Left colon (tissue), 2 donors: ENCODE measurements at regions not wholly inside any gene's neighbourhood (a gene's known extent, or its start where the extent isn't known, plus 50 kb on each side); places are given as distances from the start of the nearest gene placed in this dataset.

Source experiments
- ATAC-seq: fragments of 200-7000 bp; cut with Tn5 transposase; one replicate; pipeline ENCODE4 v1.9.1; 2020; ENCODE audit warnings: mild to moderate bottlenecking, moderate library complexity
- DNase-seq, 2 donors: peaks; one replicate each; pipeline ENCODE4 v3.0.0-alpha.2; 2020
- intact Hi-C, 2 donors: fragments of 100-400 bp; cut with DNase I in 1 of 2; cut with micrococcal nuclease in 1 of 2; formaldehyde crosslinking; loops; one replicate each; pipeline versions ENCODE4 v1.11.2 to v1.14.0; 2022; cut with DNase I, micrococcal nuclease
- donor health status: DM: no; HTN: no; CAD: no.
- donor health status: DM: yes; HTN: yes; CAD: no.

DNA sequence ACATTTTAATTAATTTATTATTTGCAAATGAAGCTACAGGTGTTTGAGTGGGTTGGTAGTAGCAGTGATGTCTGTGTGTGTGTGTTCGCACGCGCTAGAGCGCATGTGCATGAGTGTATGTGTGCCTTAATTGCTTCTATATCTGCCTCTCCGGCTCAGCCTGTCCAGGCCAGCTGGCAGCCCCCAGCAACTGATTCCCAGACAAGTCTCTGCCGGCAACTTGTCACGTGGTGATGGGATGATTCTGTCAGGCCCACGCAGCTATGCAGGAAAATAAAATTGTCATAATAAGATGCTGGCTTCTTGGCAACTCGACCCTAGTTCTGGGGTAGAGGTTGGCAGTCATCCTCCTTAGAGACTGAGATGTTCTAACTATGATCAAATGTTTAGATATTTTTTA is 712.8 kb upstream of the SOX9 start:
- no peak for ATAC-seq
- intact Hi-C loops, result no loop called here
- no peak for DNase-seq

GRCh38 chr17:71409137-71409536 is 711.7 kb upstream of the SOX9 start:
- intact Hi-C loops, result no loop called here
- DNase-seq (no peak), ATAC-seq (no peak)

GRCh38 chr17:71409712-71410111 is 711.1 kb upstream of the SOX9 start:
- intact Hi-C loops, result no loop called here
- no peak for ATAC-seq
- no peak for DNase-seq

- no peak for DNase-seq
- no peak for ATAC-seq
- intact Hi-C loops, result no loop called here
These were observed 708.0 kb upstream of the SOX9 start for GRCh38 chr17:71412803-71413202.

DNA sequence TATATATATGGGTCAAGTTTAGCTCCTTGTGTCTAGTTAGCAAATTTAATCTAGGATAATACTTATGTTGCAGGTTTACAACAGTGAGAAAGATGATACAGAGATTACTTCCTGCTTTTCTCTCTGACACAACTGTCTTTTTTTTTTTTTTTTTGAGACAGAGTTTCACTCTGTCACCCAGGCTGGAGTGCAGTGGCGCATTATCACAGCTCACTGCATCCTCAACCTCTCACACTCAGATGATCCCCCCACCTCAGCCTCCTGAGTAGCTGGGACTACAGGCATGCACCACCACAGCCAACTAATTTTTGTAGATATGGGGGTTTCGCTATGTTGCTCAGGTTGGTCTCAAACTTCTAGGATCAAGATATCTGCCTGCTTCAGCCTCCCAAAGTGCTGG is 706.9 kb upstream of the SOX9 start:
- intact Hi-C loops, result no loop called here
- ATAC-seq (no peak), DNase-seq (no peak)

GRCh38 chr17:71417142-71417541 is 703.7 kb upstream of the SOX9 start:
- DNase-seq, result no peak
- no peak for ATAC-seq
- intact Hi-C loops, result no loop called here

GRCh38 chr17:71422968-71423367 is 697.9 kb upstream of the SOX9 start:
- ATAC-seq, result no peak
- intact Hi-C loops, result no loop called here
- no peak for DNase-seq

DNA sequence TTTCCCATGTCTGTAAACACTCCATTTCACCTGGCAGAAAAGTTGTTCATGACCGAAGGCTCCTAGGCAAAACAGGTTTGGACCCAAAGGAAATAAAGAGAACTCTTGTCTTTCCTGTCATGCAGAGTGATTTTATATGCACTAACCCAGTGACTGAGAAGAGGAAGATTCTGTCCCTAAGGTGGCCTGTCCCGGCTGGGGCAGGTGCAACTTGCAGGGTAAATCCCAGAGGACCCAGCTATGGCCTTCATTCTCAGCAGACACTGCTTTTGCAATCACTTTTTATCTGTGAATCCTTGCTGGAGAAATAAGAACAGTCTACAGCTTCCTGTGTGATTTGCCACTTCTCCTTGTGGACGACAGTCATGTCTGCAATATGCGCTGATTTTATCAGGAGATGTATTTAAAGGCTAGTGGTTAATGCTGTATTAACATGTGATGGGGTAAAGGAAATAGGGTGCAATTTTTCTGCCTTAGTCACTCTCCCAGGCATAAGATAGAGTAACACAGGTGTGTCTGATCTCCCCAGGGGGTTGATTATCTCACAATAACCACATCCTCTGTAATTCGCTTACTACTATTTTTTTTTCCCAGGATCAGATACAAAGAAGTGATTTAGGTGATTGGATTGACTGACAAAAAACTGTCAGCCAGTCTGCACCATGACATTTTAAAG is 696.8 kb upstream of the SOX9 start:
- intact Hi-C loops, result no loop called here
- ATAC-seq, result peak; percentile 26

GRCh38 chr17:71427801-71428200 is 693.0 kb upstream of the SOX9 start:
- no peak for ATAC-seq
- DNase-seq, result no peak
- intact Hi-C loops, result no loop called here

More for the DNA sequence above, 696.8 kb upstream of the SOX9 start:
- DNase-seq, result no peak

DNA sequence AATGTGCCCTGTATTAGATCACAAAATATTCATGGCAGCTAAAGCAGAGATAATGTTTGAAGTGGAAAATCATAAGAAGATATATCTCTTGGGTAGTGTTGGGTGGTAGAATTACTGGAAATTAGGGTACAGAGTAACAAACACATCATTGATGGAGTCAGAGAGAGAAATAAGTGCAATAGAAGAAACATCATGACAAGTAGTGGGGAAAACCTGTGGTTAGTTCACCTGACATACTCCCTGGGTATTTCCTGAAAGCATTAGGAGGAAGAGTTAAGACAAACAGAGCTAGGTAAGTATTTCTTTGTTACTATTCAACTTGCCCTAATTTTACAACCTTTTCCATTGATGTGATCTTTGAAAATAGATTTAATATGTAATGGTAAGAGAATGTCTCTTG is 691.9 kb upstream of the SOX9 start:
- ATAC-seq (no peak), DNase-seq (no peak)
- intact Hi-C loops, result no loop called here

GRCh38 chr17:71430281-71430680 is 690.5 kb upstream of the SOX9 start:
- no peak for DNase-seq
- no peak for ATAC-seq
- intact Hi-C loops, result no loop called here

DNA sequence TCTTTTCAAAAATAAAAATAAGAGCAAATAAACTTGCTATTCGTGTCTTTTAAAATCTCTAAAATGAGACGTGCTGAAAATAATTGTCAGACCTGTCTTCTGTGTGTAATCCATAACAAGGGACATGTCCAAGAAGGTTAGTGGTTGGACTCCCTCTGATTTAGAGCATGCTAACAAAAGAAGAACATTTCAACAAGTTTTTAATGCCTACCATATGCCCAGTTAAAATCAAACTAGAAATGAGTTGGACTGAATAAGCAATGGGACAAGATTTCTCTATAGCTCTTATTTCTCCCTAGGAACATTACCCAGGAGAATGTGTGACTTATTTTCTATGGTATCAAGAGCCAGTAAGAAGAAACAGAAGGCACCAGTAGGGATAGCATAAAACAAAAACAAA is 689.7 kb upstream of the SOX9 start:
- DNase-seq, result no peak
- intact Hi-C loops, result no loop called here
- no peak for ATAC-seq

DNA sequence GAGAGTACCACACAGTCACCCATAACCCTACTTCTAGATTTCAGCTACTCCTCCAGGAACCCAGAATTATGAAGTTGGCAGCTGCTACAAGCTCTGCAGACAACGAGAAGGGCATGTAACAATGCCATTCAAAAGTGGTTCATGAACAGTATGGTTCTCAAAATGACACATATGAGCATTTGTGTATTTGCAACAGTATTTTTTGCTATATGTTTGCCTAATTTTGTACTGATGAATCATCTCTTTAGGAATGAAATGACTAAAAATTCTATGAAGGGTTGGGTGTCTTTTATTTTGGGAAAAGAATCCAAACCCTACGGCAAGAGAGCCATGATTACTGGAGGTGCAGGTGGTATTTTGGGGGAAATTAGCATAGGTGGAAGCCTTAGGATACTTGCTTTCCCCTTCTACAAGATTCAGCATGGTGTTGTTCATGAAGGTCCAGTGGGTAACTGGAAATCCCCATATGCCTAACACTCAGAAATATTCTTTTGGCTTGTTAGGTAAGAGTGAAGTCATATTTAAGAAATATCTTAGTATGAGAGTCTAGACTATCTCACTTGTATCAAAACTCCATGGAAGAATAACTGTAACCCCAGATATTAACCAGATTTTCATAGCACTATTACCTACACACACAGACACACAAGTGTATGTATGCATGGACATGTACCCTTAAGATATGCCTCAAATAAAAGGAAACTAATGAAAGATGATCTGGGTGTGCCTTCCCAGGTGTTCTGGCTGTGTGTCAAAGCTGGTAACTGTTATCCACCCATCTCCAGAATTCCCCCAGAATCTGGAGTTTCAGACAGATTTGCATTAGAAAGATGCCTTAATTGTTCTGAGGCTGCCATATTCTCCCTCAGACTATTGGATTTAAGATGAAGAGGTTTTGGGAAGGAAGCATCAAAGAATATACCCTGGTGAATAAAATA is 688.2 kb upstream of the SOX9 start:
- intact Hi-C loops, result no loop called here
- no peak for ATAC-seq
- DNase-seq, result no peak

DNA sequence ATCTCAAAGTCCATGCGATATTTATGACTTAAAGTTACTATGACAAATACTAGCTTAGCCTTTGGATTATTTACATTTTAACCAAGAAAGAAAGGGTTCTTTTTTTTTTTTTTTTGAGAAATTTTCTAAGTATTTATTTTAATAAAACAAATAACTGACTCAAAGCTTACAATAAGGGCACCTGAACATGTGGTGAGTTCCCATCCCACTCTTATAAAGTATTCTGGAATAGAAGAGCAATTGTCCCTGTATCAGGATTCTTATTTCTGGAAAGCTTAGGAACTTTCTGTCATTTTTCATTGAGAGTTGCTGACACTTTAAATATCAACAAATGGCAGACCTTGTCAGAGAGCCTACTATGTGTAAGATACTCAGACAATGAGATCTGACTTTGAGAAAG is 686.1 kb upstream of the SOX9 start:
- intact Hi-C loops, result no loop called here
- no peak for ATAC-seq
- no peak for DNase-seq

- no peak for DNase-seq
- no peak for ATAC-seq
- intact Hi-C loops, result no loop called here
These were observed 684.3 kb upstream of the SOX9 start for GRCh38 chr17:71436479-71436878.

DNA sequence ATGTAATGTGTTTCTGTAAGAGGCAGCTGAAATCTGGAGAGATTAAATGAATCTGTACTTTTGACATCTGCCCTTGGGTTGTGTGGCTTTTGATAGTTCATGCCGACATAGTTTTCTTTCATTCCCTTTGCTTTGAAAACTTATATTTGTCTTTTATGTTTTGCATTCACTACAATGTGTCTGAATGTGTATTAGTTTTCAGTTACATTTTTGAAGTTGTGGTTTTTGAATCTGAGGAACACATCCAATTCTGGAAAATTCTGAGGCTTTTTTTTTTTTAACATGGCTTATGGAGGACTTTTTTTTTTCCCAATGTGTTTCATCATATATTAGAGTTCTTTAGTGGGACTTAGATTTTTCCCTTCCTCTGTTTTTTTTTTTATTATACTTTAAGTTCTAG is 683.7 kb upstream of the SOX9 start:
- intact Hi-C loops, result no loop called here

DNA sequence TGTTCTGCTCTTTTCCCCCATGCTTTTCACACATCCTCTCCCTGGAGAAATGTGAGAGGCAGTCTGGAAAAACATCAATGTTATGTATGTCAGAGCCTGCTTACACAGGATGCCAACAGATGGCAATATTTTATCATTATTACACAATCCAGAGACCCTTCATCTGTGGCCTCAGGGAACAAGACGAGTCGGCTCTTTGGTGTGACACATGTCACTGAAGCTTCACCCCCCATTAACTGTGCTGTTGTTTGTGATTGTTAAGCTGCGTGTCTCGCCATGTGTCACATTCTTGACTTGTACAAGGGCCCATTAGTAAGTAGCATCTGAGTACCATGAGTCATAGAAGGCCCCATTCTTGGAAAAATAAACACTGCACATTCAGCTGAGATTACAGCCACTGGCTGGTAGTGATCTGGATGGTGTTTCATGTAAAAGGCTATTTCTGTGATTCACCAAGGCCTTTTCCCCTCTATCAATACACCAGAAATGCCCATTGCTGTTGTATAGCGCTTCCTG is 682.1 kb upstream of the SOX9 start:
- ATAC-seq, result no peak
- DNase-seq, result no peak
- intact Hi-C loops, result no loop called here

More for the DNA sequence above, 683.7 kb upstream of the SOX9 start:
- DNase-seq, result no peak
- no peak for ATAC-seq

- ATAC-seq (peak; percentile 87), DNase-seq (peak in 1 of 2 donors; percentile 29)
- intact Hi-C loops, result no loop called here
These were observed 680.3 kb upstream of the SOX9 start for GRCh38 chr17:71440513-71440912.

GRCh38 chr17:71441098-71441497 is 679.7 kb upstream of the SOX9 start:
- ATAC-seq, result peak; percentile 68

DNA sequence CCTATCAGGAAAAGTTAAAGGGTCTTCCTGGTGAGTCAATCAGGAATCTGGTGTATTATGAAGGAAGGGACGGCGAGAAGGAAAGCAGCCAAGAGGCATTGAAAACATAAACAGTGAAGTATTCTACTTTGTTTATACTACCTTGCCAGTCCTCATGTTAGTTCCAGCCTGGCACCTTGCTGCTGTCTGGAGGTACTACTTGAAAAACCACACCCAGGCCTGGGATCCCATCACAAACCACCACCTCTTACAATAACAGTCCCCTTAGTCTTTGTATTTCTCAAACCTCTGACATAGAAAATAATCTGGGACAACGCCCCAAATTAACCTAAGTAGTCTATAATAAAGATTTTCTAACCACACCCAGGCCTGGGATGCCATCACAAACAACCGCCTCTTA is 676.7 kb upstream of the SOX9 start:
- intact Hi-C loops, result no loop called here
- peak; percentile 16 for ATAC-seq
- no peak for DNase-seq

More at GRCh38 chr17:71441098-71441497, 679.7 kb upstream of the SOX9 start:
- DNase-seq, result no peak
- intact Hi-C loops, result no loop called here
